Vagina (tissue), 2 donors: ENCODE measurements at regions not wholly inside any gene's neighbourhood (a gene's known extent, or its start where the extent isn't known, plus 50 kb on each side); places are given as distances from the start of the nearest gene placed in this dataset.

Source experiments
- POLR2A ChIP-seq, 2 donors: fragments of 450-650 bp; IDR thresholded peaks; one replicate each; pipeline ENCODE4 v1.6.1; 2017; ENCODE audit warnings: antibody characterized with exemption in 2 of 2, mild to moderate bottlenecking in 2 of 2, moderate library complexity in 2 of 2
- POLR2AphosphoS5 ChIP-seq, 2 donors: sonication (generic); formaldehyde crosslinking; IDR thresholded peaks; one replicate each; pipeline ENCODE4 v1.9.0; 2017; ENCODE audit warnings: antibody characterized with exemption in 2 of 2, mild to moderate bottlenecking in 2 of 2, low read depth in 1 of 2; ENCODE audit not compliant: insufficient read depth in 1 of 2
- TF ChIP-seq, protein P1 (sequence below), 3 experiments: fragments of 450-650 bp in 2 of 3; fragments of 200-600 bp in 1 of 3; sonication (generic) in 1 of 3; IDR thresholded peaks; one replicate each; pipeline ENCODE4 v1.5.1; 2017 to 2019; ENCODE audit warnings: antibody characterized with exemption in 3 of 3, mild to moderate bottlenecking in 2 of 3, moderate library complexity in 2 of 3

DNA sequence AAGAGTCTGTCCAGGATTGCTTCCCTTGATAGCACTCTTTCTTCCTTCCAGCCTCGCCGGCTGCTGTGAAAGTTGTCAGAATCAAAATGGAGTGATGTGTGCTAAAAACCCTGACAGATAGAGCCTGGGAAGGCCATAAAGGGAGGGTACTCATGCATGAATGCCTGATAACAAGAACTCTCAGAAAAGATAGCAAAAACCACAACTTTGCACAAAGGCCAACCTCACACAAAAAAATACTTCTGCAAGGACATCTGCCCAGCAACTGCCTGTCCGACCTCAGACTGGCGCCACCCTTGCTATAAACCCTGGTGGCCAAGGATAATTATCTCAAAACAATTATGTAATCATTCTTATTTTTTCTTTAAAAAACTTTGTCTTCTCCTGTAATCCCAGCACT, 133.2 kb upstream of the SVIL start:
- TF ChIP-seq, protein P1, sequence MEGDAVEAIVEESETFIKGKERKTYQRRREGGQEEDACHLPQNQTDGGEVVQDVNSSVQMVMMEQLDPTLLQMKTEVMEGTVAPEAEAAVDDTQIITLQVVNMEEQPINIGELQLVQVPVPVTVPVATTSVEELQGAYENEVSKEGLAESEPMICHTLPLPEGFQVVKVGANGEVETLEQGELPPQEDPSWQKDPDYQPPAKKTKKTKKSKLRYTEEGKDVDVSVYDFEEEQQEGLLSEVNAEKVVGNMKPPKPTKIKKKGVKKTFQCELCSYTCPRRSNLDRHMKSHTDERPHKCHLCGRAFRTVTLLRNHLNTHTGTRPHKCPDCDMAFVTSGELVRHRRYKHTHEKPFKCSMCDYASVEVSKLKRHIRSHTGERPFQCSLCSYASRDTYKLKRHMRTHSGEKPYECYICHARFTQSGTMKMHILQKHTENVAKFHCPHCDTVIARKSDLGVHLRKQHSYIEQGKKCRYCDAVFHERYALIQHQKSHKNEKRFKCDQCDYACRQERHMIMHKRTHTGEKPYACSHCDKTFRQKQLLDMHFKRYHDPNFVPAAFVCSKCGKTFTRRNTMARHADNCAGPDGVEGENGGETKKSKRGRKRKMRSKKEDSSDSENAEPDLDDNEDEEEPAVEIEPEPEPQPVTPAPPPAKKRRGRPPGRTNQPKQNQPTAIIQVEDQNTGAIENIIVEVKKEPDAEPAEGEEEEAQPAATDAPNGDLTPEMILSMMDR (IDR thresholded peaks at IDR 0.05) = no peak
- TF ChIP-seq POLR2A (IDR thresholded peaks at IDR 0.05) (no peak), POLR2AphosphoS5 (IDR thresholded peaks at IDR 0.05; ENCODE audit: insufficient read depth in 1 of 2, low read depth in 1 of 2) (no peak)
